WTC11 (cell line): ENCODE measurements at regions not wholly inside any gene's neighbourhood (a gene's known extent, or its start where the extent isn't known, plus 50 kb on each side); places are given as distances from the start of the nearest gene placed in this dataset.

Source experiments
- ATAC-seq: fragments of 200-7000 bp; cut with Tn5 transposase; 2 replicates; pipeline ENCODE4 v1.10.0; 2021; ENCODE audit warnings: mild to moderate bottlenecking, moderate library complexity
- CTCF ChIA-PET: fragments of 300-600 bp; sonication (Branson Sonifier 250); formaldehyde crosslinking; loops from one replicate; lab custom pipeline; 2021; ENCODE audit warnings: antibody characterized with exemption; lab: Charles Lee
- POLR2A ChIA-PET: fragments of 350-600 bp; sonication (Branson Sonifier 250); formaldehyde crosslinking; loops from one replicate; lab custom pipeline; 2021; ENCODE audit warnings: antibody characterized with exemption; lab: Charles Lee
- DNase-seq: peaks from one replicate; pipeline ENCODE4 v3.0.0; 2021; ENCODE audit warnings: low spot score
- H3K27ac Mint-ChIP-seq: 2 replicates; pipeline ENCODE4 v1.8.0; 2021; ENCODE audit warnings: mixed read lengths
- H3K27me3 Mint-ChIP-seq: 2 replicates; pipeline ENCODE4 v1.8.0; 2021; ENCODE audit warnings: low read depth, mild to moderate bottlenecking, moderate library complexity, mixed read lengths
- H3K36me3 Mint-ChIP-seq: 2 replicates; pipeline ENCODE4 v1.8.0; 2021; ENCODE audit warnings: mixed read lengths
- H3K4me1 Mint-ChIP-seq: 2 replicates; pipeline ENCODE4 v1.8.0; 2022; ENCODE audit warnings: mixed read lengths
- H3K4me3 Mint-ChIP-seq: 2 replicates; pipeline ENCODE4 v1.8.0; 2021; ENCODE audit warnings: mild to moderate bottlenecking, moderate library complexity, mixed read lengths
- H3K9me3 Mint-ChIP-seq: 2 replicates; pipeline ENCODE4 v1.8.0; 2021; ENCODE audit warnings: mixed read lengths
- ATF1 ChIP-seq: sonication (generic); formaldehyde crosslinking; IDR thresholded peaks from 2 replicates; pipeline ENCODE4 v1.8.1; 2023; ENCODE audit warnings: mild to moderate bottlenecking, moderate library complexity, missing genetic modification reagents
- ATF6 ChIP-seq: sonication (generic); formaldehyde crosslinking; IDR thresholded peaks from 2 replicates; pipeline ENCODE4 v1.8.1; 2023; ENCODE audit warnings: mild to moderate bottlenecking, missing genetic modification reagents
- CDX4 ChIP-seq: fragments of 250-450 bp; sonication (Bioruptor Pico); IDR thresholded peaks from 2 replicates; pipeline ENCODE4 v1.9.0; 2021; ENCODE audit warnings: moderate library complexity, mild to moderate bottlenecking, inconsistent platforms, borderline replicate concordance
- CREB1 ChIP-seq: sonication (generic); formaldehyde crosslinking; IDR thresholded peaks from 2 replicates; pipeline ENCODE4 v1.8.0; 2023; ENCODE audit warnings: mild to moderate bottlenecking, missing genetic modification reagents
- CREM ChIP-seq: sonication (generic); formaldehyde crosslinking; IDR thresholded peaks from 2 replicates; pipeline ENCODE4 v1.8.1; 2022; ENCODE audit warnings: mild to moderate bottlenecking, missing genetic modification reagents, moderate library complexity
- CTCF ChIP-seq: fragments of 200-600 bp; IDR thresholded peaks from 2 replicates; pipeline ENCODE4 v1.8.0; 2022; ENCODE audit warnings: antibody characterized with exemption
- E2F4 ChIP-seq: sonication (generic); formaldehyde crosslinking; IDR thresholded peaks from 2 replicates; pipeline ENCODE4 v1.8.1; 2022; ENCODE audit warnings: low read depth, mild to moderate bottlenecking, moderate library complexity, missing genetic modification reagents, borderline replicate concordance
- ESRRA ChIP-seq: sonication (generic); formaldehyde crosslinking; IDR thresholded peaks from 2 replicates; pipeline ENCODE4 v1.8.1; 2022; ENCODE audit warnings: mild to moderate bottlenecking, missing genetic modification reagents, borderline replicate concordance
- ETV6 ChIP-seq: sonication (generic); formaldehyde crosslinking; IDR thresholded peaks from 2 replicates; pipeline ENCODE4 v1.8.1; 2022; ENCODE audit warnings: mild to moderate bottlenecking, missing genetic modification reagents
- FOXP4 ChIP-seq: sonication (generic); formaldehyde crosslinking; IDR thresholded peaks from 2 replicates; pipeline ENCODE4 v1.8.0; 2022; ENCODE audit warnings: mild to moderate bottlenecking, missing genetic modification reagents
- GABPB1 ChIP-seq: sonication (generic); formaldehyde crosslinking; IDR thresholded peaks from 2 replicates; pipeline ENCODE4 v1.8.1; 2023; ENCODE audit warnings: mild to moderate bottlenecking, missing genetic modification reagents
- GTF2I ChIP-seq: fragments of 250-450 bp; sonication (Bioruptor Pico); conservative IDR thresholded peaks from 2 replicates; pipeline ENCODE4 v1.4.0; 2021; ENCODE audit warnings: mild to moderate bottlenecking
- HMGXB4 ChIP-seq: sonication (generic); formaldehyde crosslinking; IDR thresholded peaks from 2 replicates; pipeline ENCODE4 v1.8.1; 2023; ENCODE audit warnings: mild to moderate bottlenecking, moderate library complexity, missing genetic modification reagents
- MYBL2 ChIP-seq: sonication (generic); formaldehyde crosslinking; IDR thresholded peaks from 2 replicates; pipeline ENCODE4 v1.8.1; 2023; ENCODE audit warnings: mild to moderate bottlenecking, moderate library complexity, missing genetic modification reagents
- NFYB ChIP-seq: sonication (generic); formaldehyde crosslinking; conservative IDR thresholded peaks from 2 replicates; pipeline ENCODE4 v1.8.0; 2022; ENCODE audit warnings: low read depth, missing genetic modification reagents
- PRRX2 ChIP-seq: fragments of 250-450 bp; sonication (Bioruptor Pico); IDR thresholded peaks from 2 replicates; pipeline ENCODE4 v1.8.0; 2021; ENCODE audit warnings: mild to moderate bottlenecking
- SMAD4 ChIP-seq: sonication (generic); formaldehyde crosslinking; IDR thresholded peaks from 2 replicates; pipeline ENCODE4 v1.8.0; 2022; ENCODE audit warnings: mild to moderate bottlenecking, missing genetic modification reagents
- STAT6 ChIP-seq: sonication (generic); formaldehyde crosslinking; conservative IDR thresholded peaks from 2 replicates; pipeline ENCODE4 v1.8.1; 2023; ENCODE audit warnings: mild to moderate bottlenecking, low read depth, missing genetic modification reagents, moderate library complexity
- ZBTB21 ChIP-seq: sonication (generic); formaldehyde crosslinking; IDR thresholded peaks from 2 replicates; pipeline ENCODE4 v1.8.1; 2023; ENCODE audit warnings: mild to moderate bottlenecking, missing genetic modification reagents, borderline replicate concordance
- ZNF232 ChIP-seq: sonication (generic); formaldehyde crosslinking; IDR thresholded peaks from 2 replicates; pipeline ENCODE4 v1.8.0; 2022; ENCODE audit warnings: mild to moderate bottlenecking, missing genetic modification reagents

GRCh38 chr11:15327786-15328231 is 213.1 kb downstream of the INSC start:
- CTCF ChIA-PET, result interaction anchor here (0.9 to 1.7 kb wide), 4 partner anchors 51 to 492 kb away, joined by 4 to 7 read pairs (median 7); no protein-coding TSS in a partner anchor
- Mint-ChIP-seq H3K4me1 (peaks cover 5% of the 10 kb centered on the region), H3K36me3 (no peaks in the 10 kb centered on the region), H3K4me3 (no peak overlapping the region), H3K9me3 (peaks cover 3% of the 10 kb centered on the region), H3K27me3 (no peaks in the 10 kb centered on the region; the same call in 1 of the 2 replicates), H3K27ac (no peak overlapping the region; the same call in 1 of the 2 replicates)
- peak; percentile 65; the same call in 1 of the 2 replicates for TF ChIP-seq CTCF
- no peak for TF ChIP-seq MYBL2 (CRISPR knock-in tag)
- peak; percentile 90 for DNase-seq
- POLR2A ChIA-PET, result no interaction called here
- ATAC-seq, result peak; percentile 98

- no peak overlapping the region for H3K27ac Mint-ChIP-seq
- ChIA-PET POLR2A (no interaction called here), CTCF (no interaction called here)
- no peak for ATAC-seq
- no peaks in the 10 kb centered on the region for H3K27me3 Mint-ChIP-seq
- peaks cover 5% of the 10 kb centered on the region for H3K36me3 Mint-ChIP-seq
- H3K4me1 Mint-ChIP-seq, result peaks cover 11% of the 10 kb centered on the region
- H3K9me3 Mint-ChIP-seq, result peaks cover 9% of the 10 kb centered on the region
- no peak for DNase-seq
- TF ChIP-seq GTF2I (CRISPR knock-in tag) (no peak), GABPB1 (CRISPR knock-in tag) (no peak), ZNF232 (CRISPR knock-in tag) (no peak)
- no peak overlapping the region for H3K4me3 Mint-ChIP-seq
These were observed 218.7 kb downstream of the INSC start for GRCh38 chr11:15333407-15333806.

GRCh38 chr11:15334766-15335165 is 220.0 kb downstream of the INSC start:
- H3K27me3 Mint-ChIP-seq, result peaks cover 3% of the 10 kb centered on the region; the same call in 1 of the 2 replicates
- ATAC-seq (no peak), DNase-seq (no peak)
- H3K36me3 Mint-ChIP-seq, result peaks cover 16% of the 10 kb centered on the region
- CTCF ChIA-PET, result no interaction called here
- no peak overlapping the region for H3K27ac Mint-ChIP-seq
- no peak overlapping the region for H3K4me3 Mint-ChIP-seq
- peaks cover 20% of the 10 kb centered on the region for H3K9me3 Mint-ChIP-seq
- H3K4me1 Mint-ChIP-seq, result peaks cover 11% of the 10 kb centered on the region
- POLR2A ChIA-PET, result no interaction called here
- no peak for TF ChIP-seq ETV6 (CRISPR knock-in tag)
- TF ChIP-seq STAT6 (CRISPR knock-in tag), result no peak
- no peak for TF ChIP-seq SMAD4 (CRISPR knock-in tag)
- no peak for TF ChIP-seq CDX4 (CRISPR knock-in tag)
- no peak for TF ChIP-seq E2F4 (CRISPR knock-in tag)
- no peak for TF ChIP-seq MYBL2 (CRISPR knock-in tag)
- no peak for TF ChIP-seq CREM
- TF ChIP-seq ESRRA (CRISPR knock-in tag), result no peak
- no peak for TF ChIP-seq ATF6 (CRISPR knock-in tag)
- TF ChIP-seq ZNF232 (CRISPR knock-in tag), result no peak
- TF ChIP-seq NFYB, result no peak
- TF ChIP-seq ATF1 (CRISPR knock-in tag), result no peak
- no peak for TF ChIP-seq PRRX2 (CRISPR knock-in tag)
- TF ChIP-seq ZBTB21, result no peak
- TF ChIP-seq CREB1 (CRISPR knock-in tag), result no peak
- TF ChIP-seq FOXP4 (CRISPR knock-in tag), result no peak
- TF ChIP-seq HMGXB4 (CRISPR knock-in tag), result no peak
